ENCODE measurements at regions not wholly inside any gene's neighbourhood (a gene's known extent, or its start where the extent isn't known, plus 50 kb on each side); places are given as distances from the start of the nearest gene placed in this dataset.
A peak's percentile ranks its signal among the peaks of the same experiment; 100 is the strongest.

DNA sequence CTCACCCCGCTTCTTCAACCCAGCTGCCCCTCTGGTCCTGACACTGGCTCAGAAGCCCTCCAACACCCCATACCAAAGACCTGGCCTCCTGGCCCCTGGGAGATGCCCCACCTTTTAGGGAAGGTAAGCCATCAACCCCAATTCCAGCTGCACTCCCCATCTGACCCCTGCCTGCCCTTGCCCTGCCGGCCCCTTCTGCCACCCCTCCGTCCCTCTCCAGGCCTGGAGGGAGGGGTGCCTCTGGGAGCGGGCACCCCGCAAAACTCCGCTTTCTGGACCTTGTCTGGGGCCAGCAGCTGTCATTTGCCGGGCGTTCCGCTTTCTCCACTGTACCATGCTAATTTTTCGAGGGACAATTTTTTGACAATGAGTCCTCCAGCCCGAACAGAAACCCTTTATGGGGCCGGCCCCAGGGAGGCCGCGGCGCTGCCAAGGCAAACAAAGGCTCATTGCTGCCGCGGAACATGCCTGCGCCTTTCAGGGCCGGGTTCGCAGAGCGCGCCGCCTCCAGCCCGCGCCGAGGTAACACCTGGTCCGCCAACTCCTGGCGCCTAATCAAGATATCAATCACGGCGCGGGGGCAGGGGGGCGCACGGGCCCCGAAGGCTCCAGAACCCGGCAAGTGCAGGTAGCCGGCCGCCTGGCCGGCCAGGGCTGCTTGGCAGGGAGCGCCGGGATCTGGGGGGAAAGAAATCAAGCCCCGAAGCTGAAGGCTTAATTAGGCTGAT, 96.0 kb downstream of the INHBB start:
- H3K9me3 ChIP-seq (ENCODE audit: control insufficient read depth, low read depth, low read length): no peaks in the 10 kb centered on the region
- no peak overlapping the region for H3T11ph ChIP-seq (ENCODE audit: low read length)
- no peak overlapping the region for H3K9ac ChIP-seq (ENCODE audit: extremely low read depth, insufficient read length, low read length)
- H2BK20ac ChIP-seq (ENCODE audit: low read depth, low read length, poor library complexity, severe bottlenecking): no peak overlapping the region
- WGBS (ENCODE audit: extremely low coverage, insufficient read length, low lambda C conversion rate): no CpG with 5 or more reads among the region's 41 CpGs
- H2AFZ ChIP-seq (ENCODE audit: low read length): no peak overlapping the region
- no peak overlapping the region for H2BK5ac ChIP-seq (ENCODE audit: insufficient read length, low read length)
- no peak overlapping the region for H3K4ac ChIP-seq (ENCODE audit: low read depth, low read length)
- no peak overlapping the region for H3K14ac ChIP-seq (ENCODE audit: insufficient read depth, low read length)
- Mint-ChIP-seq H3K27ac (no peak overlapping the region; a peak in 1 of 7 replicates), H3K36me3 (ENCODE audit: insufficient read depth in 1 of 3, low read depth in 3 of 3) (no peaks in the 10 kb centered on the region; a peak in 1 of 7 replicates), H3K27me3 (ENCODE audit: low read depth) (peaks cover 98% of the 10 kb centered on the region), H3K4me1 (peaks cover 13 to 19% of the 10 kb centered on the region in 2 experiments), H3K9me3 (no peaks in the 10 kb centered on the region), H3K4me3 (peak overlapping the region; percentile 70 to 83)
- H4K91ac ChIP-seq (ENCODE audit: insufficient read length, low read depth, low read length): no peak overlapping the region
- H2BK15ac ChIP-seq (ENCODE audit: low read depth, low read length): no peak overlapping the region
- H3K4me1 ChIP-seq (ENCODE audit: insufficient read depth, low read length): no peaks in the 10 kb centered on the region
- H3K23me2 ChIP-seq (ENCODE audit: insufficient read length, low read depth, low read length, poor library complexity, severe bottlenecking): peaks cover 8% of the 10 kb centered on the region
- no peak overlapping the region for H2AK5ac ChIP-seq (ENCODE audit: insufficient read length, low read length)
- no peak overlapping the region for H3K18ac ChIP-seq (ENCODE audit: insufficient read length, low read depth, low read length)
- no peak overlapping the region for H3K56ac ChIP-seq (ENCODE audit: insufficient read length, low read depth, low read length)
- no peaks in the 10 kb centered on the region for H3K79me1 ChIP-seq (ENCODE audit: insufficient read depth, low read depth, low read length, poor library complexity, severe bottlenecking)
- no peak overlapping the region for H4K5ac ChIP-seq (ENCODE audit: insufficient read length, low read depth, low read length)
- H4K20me1 ChIP-seq (ENCODE audit: control insufficient read depth, insufficient read depth, insufficient read length): no peaks in the 10 kb centered on the region
- TF ChIP-seq, protein P1, sequence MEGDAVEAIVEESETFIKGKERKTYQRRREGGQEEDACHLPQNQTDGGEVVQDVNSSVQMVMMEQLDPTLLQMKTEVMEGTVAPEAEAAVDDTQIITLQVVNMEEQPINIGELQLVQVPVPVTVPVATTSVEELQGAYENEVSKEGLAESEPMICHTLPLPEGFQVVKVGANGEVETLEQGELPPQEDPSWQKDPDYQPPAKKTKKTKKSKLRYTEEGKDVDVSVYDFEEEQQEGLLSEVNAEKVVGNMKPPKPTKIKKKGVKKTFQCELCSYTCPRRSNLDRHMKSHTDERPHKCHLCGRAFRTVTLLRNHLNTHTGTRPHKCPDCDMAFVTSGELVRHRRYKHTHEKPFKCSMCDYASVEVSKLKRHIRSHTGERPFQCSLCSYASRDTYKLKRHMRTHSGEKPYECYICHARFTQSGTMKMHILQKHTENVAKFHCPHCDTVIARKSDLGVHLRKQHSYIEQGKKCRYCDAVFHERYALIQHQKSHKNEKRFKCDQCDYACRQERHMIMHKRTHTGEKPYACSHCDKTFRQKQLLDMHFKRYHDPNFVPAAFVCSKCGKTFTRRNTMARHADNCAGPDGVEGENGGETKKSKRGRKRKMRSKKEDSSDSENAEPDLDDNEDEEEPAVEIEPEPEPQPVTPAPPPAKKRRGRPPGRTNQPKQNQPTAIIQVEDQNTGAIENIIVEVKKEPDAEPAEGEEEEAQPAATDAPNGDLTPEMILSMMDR (conservative IDR thresholded peaks at IDR 0.05): no peak; the same call in 2 of the 3 replicates
- H4K8ac ChIP-seq (replicated peaks; ENCODE audit: insufficient read length, low read depth, low read length): no peak overlapping the region
- H3K23ac ChIP-seq (ENCODE audit: insufficient read length, low read depth, low read length): no peak overlapping the region
- DNase-seq: peak; percentile 64
- no peaks in the 10 kb centered on the region for H3K79me2 ChIP-seq (ENCODE audit: insufficient read depth, low read length)
- H3K4me2 ChIP-seq (ENCODE audit: insufficient read depth, insufficient read length, low read length): peak overlapping the region; percentile 96
- H2BK12ac ChIP-seq (ENCODE audit: insufficient read length, low read depth, low read length): no peak overlapping the region
- no peak overlapping the region for H3K27ac ChIP-seq (ENCODE audit: insufficient read length, low read depth, low read length)
- peaks cover 11% of the 10 kb centered on the region; the same call in 1 of the 2 replicates for H3K27me3 ChIP-seq (ENCODE audit: insufficient read depth, low read length)
- H2BK120ac ChIP-seq (ENCODE audit: low read depth, low read length, poor library complexity, severe bottlenecking): no peak overlapping the region

Measured in H9 (cell line).